NB4 (cell line): ENCODE measurements at regions not wholly inside any gene's neighbourhood (a gene's known extent, or its start where the extent isn't known, plus 50 kb on each side); places are given as distances from the start of the nearest gene placed in this dataset.

ENCODE experiments used
- DNase-seq: peaks from one replicate; pipeline ENCODE4 v3.0.0; 2010; ENCODE audit warnings: low read depth
- H3K4me3 ChIP-seq: one replicate; pipeline ENCODE4 v1.5.1; 2011; ENCODE audit warnings: mild to moderate bottlenecking, low read depth, low read length, moderate library complexity
- MYC ChIP-seq: IDR thresholded peaks from 2 replicates; pipeline ENCODE4 v1.6.1; 2011; ENCODE audit warnings: low read depth, low read length
- POLR2A ChIP-seq: IDR thresholded peaks from 2 replicates; pipeline ENCODE4 v1.6.1; 2011; ENCODE audit warnings: mild to moderate bottlenecking; ENCODE audit not compliant: insufficient read length; ENCODE audit errors: extremely low read depth
- TF ChIP-seq, protein P1 (sequence below): IDR thresholded peaks from one replicate; pipeline ENCODE4 v1.5.1; 2012; ENCODE audit warnings: low read depth, low read length
- TF ChIP-seq, protein P2 (sequence below): IDR thresholded peaks from 2 replicates; pipeline ENCODE4 v1.6.1; 2011; ENCODE audit warnings: low read depth, low read length

DNA sequence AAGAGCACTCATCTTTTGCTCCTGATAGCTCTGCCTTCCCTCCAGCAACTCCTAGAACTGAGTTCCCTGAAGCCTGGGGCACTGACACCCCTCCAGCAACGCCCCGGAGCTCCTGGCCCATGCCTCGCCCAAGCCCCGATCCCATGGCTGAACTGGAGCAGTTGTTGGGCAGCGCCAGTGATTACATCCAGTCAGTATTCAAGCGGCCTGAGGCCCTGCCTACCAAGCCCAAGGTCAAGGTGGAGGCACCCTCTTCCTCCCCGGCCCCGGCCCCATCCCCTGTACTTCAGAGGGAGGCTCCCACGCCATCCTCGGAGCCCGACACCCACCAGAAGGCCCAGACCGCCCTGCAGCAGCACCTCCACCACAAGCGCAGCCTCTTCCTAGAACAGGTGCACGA, 62.4 kb downstream of the TET3 start:
- no peak overlapping the region for H3K4me3 ChIP-seq
- TF ChIP-seq, protein P1, sequence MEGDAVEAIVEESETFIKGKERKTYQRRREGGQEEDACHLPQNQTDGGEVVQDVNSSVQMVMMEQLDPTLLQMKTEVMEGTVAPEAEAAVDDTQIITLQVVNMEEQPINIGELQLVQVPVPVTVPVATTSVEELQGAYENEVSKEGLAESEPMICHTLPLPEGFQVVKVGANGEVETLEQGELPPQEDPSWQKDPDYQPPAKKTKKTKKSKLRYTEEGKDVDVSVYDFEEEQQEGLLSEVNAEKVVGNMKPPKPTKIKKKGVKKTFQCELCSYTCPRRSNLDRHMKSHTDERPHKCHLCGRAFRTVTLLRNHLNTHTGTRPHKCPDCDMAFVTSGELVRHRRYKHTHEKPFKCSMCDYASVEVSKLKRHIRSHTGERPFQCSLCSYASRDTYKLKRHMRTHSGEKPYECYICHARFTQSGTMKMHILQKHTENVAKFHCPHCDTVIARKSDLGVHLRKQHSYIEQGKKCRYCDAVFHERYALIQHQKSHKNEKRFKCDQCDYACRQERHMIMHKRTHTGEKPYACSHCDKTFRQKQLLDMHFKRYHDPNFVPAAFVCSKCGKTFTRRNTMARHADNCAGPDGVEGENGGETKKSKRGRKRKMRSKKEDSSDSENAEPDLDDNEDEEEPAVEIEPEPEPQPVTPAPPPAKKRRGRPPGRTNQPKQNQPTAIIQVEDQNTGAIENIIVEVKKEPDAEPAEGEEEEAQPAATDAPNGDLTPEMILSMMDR: no peak
- no peak for TF ChIP-seq MYC
- TF ChIP-seq, protein P2, sequence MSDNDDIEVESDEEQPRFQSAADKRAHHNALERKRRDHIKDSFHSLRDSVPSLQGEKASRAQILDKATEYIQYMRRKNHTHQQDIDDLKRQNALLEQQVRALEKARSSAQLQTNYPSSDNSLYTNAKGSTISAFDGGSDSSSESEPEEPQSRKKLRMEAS: no peak
- TF ChIP-seq POLR2A: no peak
- no peak for DNase-seq

- no peak for DNase-seq
Measured at GRCh38 chr2:74048147-74048546, 63.4 kb downstream of the TET3 start.

DNA sequence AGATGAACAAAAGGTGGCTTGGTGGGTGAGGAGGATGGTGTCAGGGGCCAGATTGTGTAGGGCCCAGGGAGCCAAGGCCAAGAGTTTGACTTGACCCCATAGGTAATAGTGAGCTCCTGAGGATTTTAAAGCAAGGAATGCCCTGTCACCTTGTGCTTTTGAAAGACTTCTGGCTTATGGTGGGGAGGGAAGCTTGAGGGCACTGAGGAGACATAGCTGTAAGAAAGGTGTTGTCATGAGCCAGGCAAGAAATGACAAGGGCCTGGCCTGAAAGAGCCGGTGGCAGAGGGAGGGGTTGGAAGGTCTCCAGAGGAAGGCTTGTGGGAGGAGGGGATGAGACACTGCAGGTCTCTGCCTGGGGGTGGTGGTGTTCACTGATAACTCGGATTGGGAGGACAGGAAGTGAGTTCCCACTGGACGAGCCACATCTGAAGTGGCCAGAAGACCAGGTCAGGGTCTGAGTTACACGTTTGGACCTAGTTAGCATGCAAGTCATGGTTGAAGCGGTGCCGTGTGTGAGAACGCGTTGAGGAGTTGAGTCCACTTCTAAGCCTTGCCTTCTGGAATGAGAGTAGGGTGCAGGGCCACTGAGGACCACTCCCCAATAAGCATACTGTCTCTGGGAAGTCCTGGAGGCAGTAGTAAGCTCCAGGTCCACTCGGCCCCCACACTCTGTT, 64.3 kb downstream of the TET3 start:
- no peak for DNase-seq
- TF ChIP-seq, protein P2: no peak
- TF ChIP-seq MYC (no peak), POLR2A (no peak)
- TF ChIP-seq, protein P1: no peak
- no peak overlapping the region for H3K4me3 ChIP-seq

More at GRCh38 chr2:74048147-74048546, 63.4 kb downstream of the TET3 start:
- no peak for TF ChIP-seq MYC
- TF ChIP-seq, protein P1: no peak
- no peak overlapping the region for H3K4me3 ChIP-seq

GRCh38 chr2:74050151-74050550, 65.4 kb downstream of the TET3 start:
- no peak overlapping the region for H3K4me3 ChIP-seq
- TF ChIP-seq MYC (no peak), POLR2A (no peak)
- TF ChIP-seq, protein P2: no peak
- TF ChIP-seq, protein P1: no peak
- no peak for DNase-seq

- no peak overlapping the region for H3K4me3 ChIP-seq
- no peak for DNase-seq
- TF ChIP-seq, protein P1: no peak
- no peak for TF ChIP-seq POLR2A
- no peak for TF ChIP-seq MYC
- TF ChIP-seq, protein P2: no peak
Measured at GRCh38 chr2:74051504-74051903, 66.8 kb downstream of the TET3 start.
